ENCODE measurements at regions not wholly inside any gene's neighbourhood (a gene's known extent, or its start where the extent isn't known, plus 50 kb on each side); places are given as distances from the start of the nearest gene placed in this dataset.
"Not testable (repeated sequence)": the region's sequence is repeated elsewhere in the genome, so short reads cannot be mapped to it uniquely, and the experiment has no call there.

DNA sequence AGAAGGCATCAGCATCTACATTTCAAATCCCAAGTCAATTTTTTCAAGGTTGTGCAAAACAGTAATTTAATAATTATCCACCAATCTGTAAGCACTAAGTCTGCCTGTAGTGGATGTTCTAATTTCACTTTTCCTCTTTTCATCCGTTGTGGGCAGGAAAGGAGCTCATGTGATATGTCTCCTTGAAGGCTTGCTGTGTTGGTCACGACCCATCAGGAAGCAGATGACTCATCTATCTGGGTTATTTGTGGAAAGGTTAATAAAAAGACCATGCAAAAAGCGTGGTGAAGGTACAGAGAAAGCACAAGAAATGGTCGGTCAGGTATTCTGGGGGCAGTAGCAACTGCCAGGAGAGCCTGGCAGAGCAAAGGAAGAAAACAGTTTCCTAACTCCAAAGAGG is 476.7 kb upstream of the RAB6C start:
- Histone ChIP-seq H3K9ac (no peak overlapping the region), H3K27ac (no peak overlapping the region), H3K9me3 (ENCODE audit: control insufficient read depth, low read length) (no peaks in the 10 kb centered on the region), H3K27me3 (ENCODE audit: control insufficient read depth, insufficient read depth, low read length) (no peaks in the 10 kb centered on the region), H3K4me2 (ENCODE audit: low read length) (no peak overlapping the region), H3K79me2 (no peaks in the 10 kb centered on the region), H3K36me3 (ENCODE audit: control insufficient read depth, insufficient read depth, low read length) (no peaks in the 10 kb centered on the region), H3K4me1 (no peaks in the 10 kb centered on the region), H2AFZ (no peak overlapping the region), H3K4me3 (ENCODE audit: low read depth, low read length) (no peak overlapping the region)
- no peak for TF ChIP-seq CTCF (IDR thresholded peaks at IDR 0.05)

GRCh38 chr2:129504646-129505045 is 474.8 kb upstream of the RAB6C start:
- Histone ChIP-seq H3K4me3 (ENCODE audit: low read depth, low read length) (no peak overlapping the region), H3K9me3 (ENCODE audit: control insufficient read depth, low read length) (no peaks in the 10 kb centered on the region), H3K4me1 (no peaks in the 10 kb centered on the region), H3K4me2 (ENCODE audit: low read length) (no peak overlapping the region), H3K79me2 (no peaks in the 10 kb centered on the region), H3K36me3 (ENCODE audit: control insufficient read depth, insufficient read depth, low read length) (no peaks in the 10 kb centered on the region), H3K9ac (no peak overlapping the region), H2AFZ (no peak overlapping the region), H3K27me3 (ENCODE audit: control insufficient read depth, insufficient read depth, low read length) (no peaks in the 10 kb centered on the region), H3K27ac (no peak overlapping the region)
- no peak for TF ChIP-seq CTCF (IDR thresholded peaks at IDR 0.05)

- no peaks in the 10 kb centered on the region for H3K27me3 ChIP-seq (ENCODE audit: control insufficient read depth, insufficient read depth, low read length)
- H3K36me3 ChIP-seq (ENCODE audit: control insufficient read depth, insufficient read depth, low read length) = no peaks in the 10 kb centered on the region
- no peak overlapping the region for H2AFZ ChIP-seq
- no peak overlapping the region for H3K9ac ChIP-seq
- no peak for TF ChIP-seq CTCF (IDR thresholded peaks at IDR 0.05)
- no peak overlapping the region for H3K4me3 ChIP-seq (ENCODE audit: low read depth, low read length)
- no peaks in the 10 kb centered on the region for H3K79me2 ChIP-seq
- no peaks in the 10 kb centered on the region for H3K4me1 ChIP-seq
- no peak overlapping the region for H3K4me2 ChIP-seq (ENCODE audit: low read length)
- no peak overlapping the region for H3K27ac ChIP-seq
- no peaks in the 10 kb centered on the region for H3K9me3 ChIP-seq (ENCODE audit: control insufficient read depth, low read length)
These were observed 460.5 kb upstream of the RAB6C start for GRCh38 chr2:129518937-129519336.

- H2AFZ ChIP-seq; H3K4me3 ChIP-seq (ENCODE audit: low read depth, low read length); H3K79me2 ChIP-seq; H3K27ac ChIP-seq; H3K9me3 ChIP-seq (ENCODE audit: control insufficient read depth, low read length); H3K27me3 ChIP-seq (ENCODE audit: control insufficient read depth, insufficient read depth, low read length); H3K9ac ChIP-seq; H3K4me1 ChIP-seq; H3K36me3 ChIP-seq (ENCODE audit: control insufficient read depth, insufficient read depth, low read length); H3K4me2 ChIP-seq (ENCODE audit: low read length): not testable (repeated sequence)
These were observed 447.3 kb upstream of the RAB6C start for GRCh38 chr2:129532158-129532557.

DNA sequence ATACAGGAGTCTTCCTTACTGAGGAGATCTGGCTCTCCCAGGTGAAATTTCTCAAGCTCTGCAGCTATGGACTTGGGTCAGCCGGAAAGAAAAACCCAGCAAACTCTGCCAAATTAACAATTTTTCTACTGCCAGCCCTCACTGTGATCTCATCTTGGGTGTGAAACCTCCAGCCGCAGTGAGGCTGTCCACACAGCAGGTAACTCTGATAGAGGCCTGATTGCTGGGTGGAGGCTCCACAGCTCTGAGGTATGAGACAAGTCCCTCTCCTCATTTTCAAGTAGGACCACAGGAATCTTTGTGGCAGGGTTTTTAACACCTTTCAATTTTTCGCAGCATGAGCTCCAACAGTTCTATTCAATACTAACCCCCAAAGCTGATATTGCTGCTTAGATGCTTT is 430.6 kb upstream of the RAB6C start:
- Histone ChIP-seq H3K4me1 (no peaks in the 10 kb centered on the region), H3K4me2 (ENCODE audit: low read length) (no peak overlapping the region), H2AFZ (no peak overlapping the region), H3K9me3 (ENCODE audit: control insufficient read depth, low read length) (no peaks in the 10 kb centered on the region), H3K27me3 (ENCODE audit: control insufficient read depth, insufficient read depth, low read length) (no peaks in the 10 kb centered on the region), H3K9ac (no peak overlapping the region), H3K36me3 (ENCODE audit: control insufficient read depth, insufficient read depth, low read length) (no peaks in the 10 kb centered on the region), H3K79me2 (no peaks in the 10 kb centered on the region), H3K4me3 (ENCODE audit: low read depth, low read length) (no peak overlapping the region), H3K27ac (no peak overlapping the region)
- no peak for TF ChIP-seq CTCF (IDR thresholded peaks at IDR 0.05)

Data from parathyroid adenoma (tissue), 2 donors.